HG02870 (cell line): ENCODE measurements at regions not wholly inside any gene's neighbourhood (a gene's known extent, or its start where the extent isn't known, plus 50 kb on each side); places are given as distances from the start of the nearest gene placed in this dataset.

ENCODE experiments used
- ATAC-seq: cut with Tn5 transposase; IDR thresholded peaks from one replicate; pipeline ENCODE4 v1.9.1; 2021; ENCODE audit warnings: mild to moderate bottlenecking, moderate library complexity; ENCODE audit not compliant: unreplicated experiment

- ATAC-seq = no peak
Measured at GRCh38 chr5:124102486-124102885, 590.5 kb downstream of the CSNK1G3 start.

GRCh38 chr5:124093658-124094057 lies 581.7 kb downstream of the CSNK1G3 start:
- no peak for ATAC-seq

GRCh38 chr5:124090115-124090514 lies 578.1 kb downstream of the CSNK1G3 start:
- no peak for ATAC-seq

GRCh38 chr5:124089578-124089977 lies 577.6 kb downstream of the CSNK1G3 start:
- no peak for ATAC-seq

GRCh38 chr5:124088289-124089032 lies 576.5 kb downstream of the CSNK1G3 start:
- no peak for ATAC-seq

GRCh38 chr5:124087752-124088151 lies 575.8 kb downstream of the CSNK1G3 start:
- ATAC-seq = no peak

- ATAC-seq = no peak
Measured at GRCh38 chr5:124080256-124080655, 568.3 kb downstream of the CSNK1G3 start.

- ATAC-seq = no peak
Measured at GRCh38 chr5:124079062-124079461, 567.1 kb downstream of the CSNK1G3 start.

- ATAC-seq = no peak
Measured at GRCh38 chr5:124074500-124074899, 562.5 kb downstream of the CSNK1G3 start.

- no peak for ATAC-seq
Measured at GRCh38 chr5:124072570-124072969, 560.6 kb downstream of the CSNK1G3 start.

- no peak for ATAC-seq
Measured at GRCh38 chr5:124071039-124071438, 559.1 kb downstream of the CSNK1G3 start.

- no peak for ATAC-seq
Measured at GRCh38 chr5:124065508-124065907, 553.5 kb downstream of the CSNK1G3 start.

GRCh38 chr5:124064956-124065355 lies 553.0 kb downstream of the CSNK1G3 start:
- ATAC-seq = no peak

- ATAC-seq = no peak
Measured at GRCh38 chr5:124061663-124062062, 549.7 kb downstream of the CSNK1G3 start.

GRCh38 chr5:124061068-124061430 lies 549.1 kb downstream of the CSNK1G3 start:
- no peak for ATAC-seq

GRCh38 chr5:124060413-124061067 lies 548.6 kb downstream of the CSNK1G3 start:
- ATAC-seq = no peak

GRCh38 chr5:124060011-124060410 lies 548.0 kb downstream of the CSNK1G3 start:
- no peak for ATAC-seq

GRCh38 chr5:124059200-124059599 lies 547.2 kb downstream of the CSNK1G3 start:
- ATAC-seq = no peak

- no peak for ATAC-seq
Measured at GRCh38 chr5:124057724-124058231, 545.8 kb downstream of the CSNK1G3 start.

- ATAC-seq = peak; percentile 37
Measured at GRCh38 chr5:124056991-124057723, 545.2 kb downstream of the CSNK1G3 start.

GRCh38 chr5:124056326-124056990 lies 544.5 kb downstream of the CSNK1G3 start:
- ATAC-seq = peak; percentile 79
